Calu3 (cell line): ENCODE measurements at regions not wholly inside any gene's neighbourhood (a gene's known extent, or its start where the extent isn't known, plus 50 kb on each side); places are given as distances from the start of the nearest gene placed in this dataset.

Experiments used
- BruUV-seq: library from RNA; stranded (reverse); fragments of 400-500 nt; replicated peaks from 2 replicates; lab custom pipeline; 2021; lab: Mats Ljungman, UMichigan
- CTCF ChIA-PET: fragments of 300-600 bp; sonication (Branson Sonifier 250); formaldehyde crosslinking; loops from one replicate; lab custom pipeline; 2022; ENCODE audit warnings: antibody characterized with exemption; lab: Charles Lee
- DNase-seq: peaks from one replicate; pipeline ENCODE4 v3.0.0; 2022
- H3K27ac Mint-ChIP-seq: one replicate; pipeline ENCODE4 v1.8.0; 2022; ENCODE audit warnings: mixed read lengths; ENCODE audit not compliant: unreplicated experiment
- H3K27me3 Mint-ChIP-seq: one replicate; pipeline ENCODE4 v1.8.0; 2022; ENCODE audit warnings: mixed read lengths; ENCODE audit not compliant: unreplicated experiment
- H3K36me3 Mint-ChIP-seq: one replicate; pipeline ENCODE4 v1.8.0; 2022; ENCODE audit warnings: mild to moderate bottlenecking, moderate library complexity, mixed read lengths; ENCODE audit not compliant: insufficient read depth, unreplicated experiment
- H3K4me1 Mint-ChIP-seq: one replicate; pipeline ENCODE4 v1.8.0; 2022; ENCODE audit warnings: mild to moderate bottlenecking, low read depth, mixed read lengths; ENCODE audit not compliant: unreplicated experiment
- H3K4me3 Mint-ChIP-seq: one replicate; pipeline ENCODE4 v1.8.0; 2022; ENCODE audit warnings: mild to moderate bottlenecking, low read depth, moderate library complexity, mixed read lengths; ENCODE audit not compliant: unreplicated experiment
- H3K9me3 Mint-ChIP-seq: one replicate; pipeline ENCODE4 v1.8.0; 2022; ENCODE audit warnings: low read depth, mixed read lengths; ENCODE audit not compliant: unreplicated experiment
- CTCF ChIP-seq: fragments of 200-600 bp; IDR thresholded peaks from one replicate; pipeline ENCODE4 v1.8.0; 2022; ENCODE audit warnings: antibody characterized with exemption; ENCODE audit not compliant: unreplicated experiment
- intact Hi-C: fragments of 100-400 bp; cut with micrococcal nuclease; formaldehyde crosslinking; loops from one replicate; pipeline ENCODE4 v1.10.0; 2022; ENCODE audit not compliant: unreplicated experiment

- Mint-ChIP-seq H3K27ac (no peak overlapping the region), H3K27me3 (no peaks in the 10 kb centered on the region), H3K36me3 (peaks cover 4% of the 10 kb centered on the region), H3K4me1 (no peaks in the 10 kb centered on the region), H3K4me3 (no peak overlapping the region), H3K9me3 (peaks cover 8% of the 10 kb centered on the region)
- no peak for TF ChIP-seq CTCF
- intact Hi-C loops, result no loop called here
- no TSS peak for BruUV-seq
- no peak for DNase-seq
- CTCF ChIA-PET, result no interaction called here
Observed at GRCh38 chr2:122635686-122636085, 880.2 kb downstream of the TSN start.

GRCh38 chr2:122636097-122636496, 880.6 kb downstream of the TSN start:
- no peak for DNase-seq
- no TSS peak for BruUV-seq

GRCh38 chr2:122639176-122639575, 883.7 kb downstream of the TSN start:
- peaks cover 6% of the 10 kb centered on the region for H3K9me3 Mint-ChIP-seq
- no peaks in the 10 kb centered on the region for H3K27me3 Mint-ChIP-seq
- CTCF ChIA-PET, result no interaction called here
- intact Hi-C loops, result no loop called here
- no TSS peak for BruUV-seq
- peaks cover 4% of the 10 kb centered on the region for H3K36me3 Mint-ChIP-seq
- no peak overlapping the region for H3K4me3 Mint-ChIP-seq
- H3K4me1 Mint-ChIP-seq, result no peaks in the 10 kb centered on the region
- H3K27ac Mint-ChIP-seq, result no peak overlapping the region
- DNase-seq, result no peak
- TF ChIP-seq CTCF, result no peak

More at GRCh38 chr2:122636097-122636496, 880.6 kb downstream of the TSN start:
- peaks cover 4% of the 10 kb centered on the region for H3K36me3 Mint-ChIP-seq
- H3K4me3 Mint-ChIP-seq, result no peak overlapping the region
- H3K27me3 Mint-ChIP-seq, result no peaks in the 10 kb centered on the region
- CTCF ChIA-PET, result no interaction called here
- intact Hi-C loops, result no loop called here
- peaks cover 8% of the 10 kb centered on the region for H3K9me3 Mint-ChIP-seq
- H3K27ac Mint-ChIP-seq, result no peak overlapping the region
- TF ChIP-seq CTCF, result no peak
- no peaks in the 10 kb centered on the region for H3K4me1 Mint-ChIP-seq

GRCh38 chr2:122639711-122640110, 884.3 kb downstream of the TSN start:
- H3K36me3 Mint-ChIP-seq, result peaks cover 4% of the 10 kb centered on the region
- CTCF ChIA-PET, result no interaction called here
- H3K9me3 Mint-ChIP-seq, result peaks cover 6% of the 10 kb centered on the region
- no peak for TF ChIP-seq CTCF
- no TSS peak for BruUV-seq
- H3K4me1 Mint-ChIP-seq, result no peaks in the 10 kb centered on the region
- DNase-seq, result no peak
- no peak overlapping the region for H3K27ac Mint-ChIP-seq
- intact Hi-C loops, result no loop called here
- no peaks in the 10 kb centered on the region for H3K27me3 Mint-ChIP-seq
- no peak overlapping the region for H3K4me3 Mint-ChIP-seq
